HepG2 (cell line): ENCODE measurements at regions not wholly inside any gene's neighbourhood (a gene's known extent, or its start where the extent isn't known, plus 50 kb on each side); places are given as distances from the start of the nearest gene placed in this dataset.
A peak's percentile ranks its signal among the peaks of the same experiment; 100 is the strongest.

Source experiments
- ATRX ChIP-seq: sonication (generic); formaldehyde crosslinking; IDR thresholded peaks from 2 replicates; pipeline ENCODE4 v1.4.0; 2020; ENCODE audit warnings: missing genetic modification reagents, borderline replicate concordance
- CBX1 ChIP-seq: IDR thresholded peaks from one replicate; pipeline ENCODE4 v1.6.1; 2016; ENCODE audit warnings: antibody characterized with exemption, low read depth
- CBX5 ChIP-seq: sonication (generic); formaldehyde crosslinking; IDR thresholded peaks from 2 replicates; pipeline ENCODE4 v1.4.0; 2020; ENCODE audit warnings: missing genetic modification reagents, borderline replicate concordance
- FOXM1 ChIP-seq: sonication (generic); formaldehyde crosslinking; IDR thresholded peaks from 2 replicates; pipeline ENCODE4 v1.5.0; 2020; ENCODE audit warnings: missing genetic modification reagents
- HMGXB3 ChIP-seq: sonication (generic); formaldehyde crosslinking; IDR thresholded peaks from 2 replicates; pipeline ENCODE4 v1.4.0; 2020; ENCODE audit warnings: missing genetic modification reagents, borderline replicate concordance
- HNF4A ChIP-seq: sonication (generic); formaldehyde crosslinking; IDR thresholded peaks from 2 replicates; pipeline ENCODE4 v1.4.0; 2020; ENCODE audit warnings: missing genetic modification reagents
- JUN ChIP-seq: sonication (generic); formaldehyde crosslinking; IDR thresholded peaks from 2 replicates; pipeline ENCODE4 v1.4.0; 2020; ENCODE audit warnings: mild to moderate bottlenecking, missing genetic modification reagents
- MXD3 ChIP-seq: IDR thresholded peaks from 2 replicates; pipeline ENCODE4 v1.6.1; 2016; ENCODE audit warnings: mild to moderate bottlenecking, missing biosample characterization, missing genetic modification reagents
- NFYB ChIP-seq: sonication (generic); formaldehyde crosslinking; IDR thresholded peaks from 2 replicates; pipeline ENCODE4 v1.4.0; 2020; ENCODE audit warnings: missing genetic modification reagents
- NR2C2 ChIP-seq: sonication (generic); formaldehyde crosslinking; IDR thresholded peaks from 2 replicates; pipeline ENCODE4 v1.4.0; 2020; ENCODE audit warnings: missing genetic modification reagents, mild to moderate bottlenecking, moderate library complexity, borderline replicate concordance
- PAX8 ChIP-seq: sonication (generic); formaldehyde crosslinking; IDR thresholded peaks from 2 replicates; pipeline ENCODE4 v1.8.0; 2022; ENCODE audit warnings: mild to moderate bottlenecking, missing genetic modification reagents, borderline replicate concordance
- POLR2AphosphoS2 ChIP-seq: IDR thresholded peaks from 2 replicates; pipeline ENCODE4 v1.6.1; 2011; ENCODE audit warnings: low read depth, low read length, improper control_type of control experiment
- RCOR2 ChIP-seq: IDR thresholded peaks from 2 replicates; pipeline ENCODE4 v1.6.1; 2016; ENCODE audit warnings: missing biosample characterization, missing genetic modification reagents
- RORA ChIP-seq: sonication (generic); formaldehyde crosslinking; IDR thresholded peaks from 2 replicates; pipeline ENCODE4 v1.5.0; 2020; ENCODE audit warnings: mild to moderate bottlenecking, missing genetic modification reagents, moderate library complexity
- THAP7 ChIP-seq: sonication (generic); formaldehyde crosslinking; IDR thresholded peaks from 2 replicates; pipeline ENCODE4 v1.8.1; 2023; ENCODE audit warnings: mild to moderate bottlenecking, missing genetic modification reagents
- TRIM22 ChIP-seq: fragments of 450-650 bp; IDR thresholded peaks from 2 replicates; pipeline ENCODE4 v1.6.1; 2017
- ZC3H13 ChIP-seq: sonication (generic); formaldehyde crosslinking; IDR thresholded peaks from 2 replicates; pipeline ENCODE4 v1.8.1; 2023; ENCODE audit warnings: mild to moderate bottlenecking, missing genetic modification reagents, moderate library complexity
- ZFP36 ChIP-seq: fragments of 150-350 bp; IDR thresholded peaks from 2 replicates; pipeline ENCODE4 v1.6.1; 2018; ENCODE audit warnings: borderline replicate concordance, low read length, low read depth; ENCODE audit not compliant: partially characterized antibody
- ZNF574 ChIP-seq: sonication (generic); formaldehyde crosslinking; IDR thresholded peaks from 2 replicates; pipeline ENCODE4 v1.4.0; 2020; ENCODE audit warnings: missing genetic modification reagents
- ZNF644 ChIP-seq: IDR thresholded peaks from 2 replicates; pipeline ENCODE4 v1.6.1; 2016; ENCODE audit warnings: low read depth
- ZSCAN31 ChIP-seq: sonication (generic); formaldehyde crosslinking; IDR thresholded peaks from 2 replicates; pipeline ENCODE4 v1.5.0; 2020; ENCODE audit warnings: low read depth, mild to moderate bottlenecking, missing genetic modification reagents

GRCh38 chr7:138352570-138353461, 107.2 kb upstream of the TRIM24 start (continued):
- TF ChIP-seq HNF4A (CRISPR knock-in tag) (peak; percentile 86), NR2C2 (CRISPR knock-in tag) (peak; percentile 64; the same call in 1 of the 2 replicates), CBX5 (CRISPR knock-in tag) (peak; percentile 97), CBX1 (no peak), TRIM22 (no peak), ZFP36 (no peak), JUN (CRISPR knock-in tag) (peak; percentile 96), ZC3H13 (CRISPR knock-in tag) (no peak), ZSCAN31 (CRISPR knock-in tag) (no peak), MXD3 (CRISPR knock-in tag) (no peak), ZNF644 (CRISPR knock-in tag) (peak; percentile 80; the same call in 1 of the 2 replicates), RORA (no peak), HMGXB3 (CRISPR knock-in tag) (peak; percentile 83; the same call in 1 of the 2 replicates), FOXM1 (CRISPR knock-in tag) (no peak), NFYB (CRISPR knock-in tag) (no peak), ATRX (CRISPR knock-in tag) (no peak), PAX8 (CRISPR knock-in tag) (no peak), POLR2AphosphoS2 (no peak), RCOR2 (CRISPR knock-in tag) (peak; percentile 98), THAP7 (no peak), ZNF574 (peak; percentile 79)
